A549 (cell line): ENCODE measurements at regions not wholly inside any gene's neighbourhood (a gene's known extent, or its start where the extent isn't known, plus 50 kb on each side); places are given as distances from the start of the nearest gene placed in this dataset.

Experiments used
- BHLHE40 ChIP-seq: IDR thresholded peaks from 2 replicates; pipeline ENCODE4 v1.6.1; 2012; ENCODE audit warnings: low read depth, low read length, inconsistent platforms
- EHF ChIP-seq: fragments of 250-450 bp; sonication (Bioruptor Pico); IDR thresholded peaks from 2 replicates; pipeline ENCODE4 v1.5.0; 2020; ENCODE audit warnings: mild to moderate bottlenecking
- ELK1 ChIP-seq: fragments of 150-350 bp; IDR thresholded peaks from 2 replicates; pipeline ENCODE4 v1.6.1; 2014; ENCODE audit warnings: low read depth, mild to moderate bottlenecking, low read length
- EP300 ChIP-seq, 2 experiments: fragments of >200 bp; sonication (Bioruptor Twin); formaldehyde crosslinking; IDR thresholded peaks; 2 replicates in 1 of 2; 3 replicates in 1 of 2; pipeline ENCODE4 v1.6.1; 2016 to 2017
- PHF8 ChIP-seq: fragments of 200-600 bp; sonication (generic); IDR thresholded peaks from 2 replicates; pipeline ENCODE4 v1.6.1; 2016; ENCODE audit warnings: low read depth, mild to moderate bottlenecking, antibody characterized with exemption, moderate library complexity, borderline replicate concordance
- POLR2A ChIP-seq: IDR thresholded peaks from 2 replicates; pipeline ENCODE4 v1.6.1; 2012; ENCODE audit warnings: mild to moderate bottlenecking, low read length
- RAD21 ChIP-seq, 2 experiments: fragments of >200 bp in 1 of 2; sonication (Bioruptor Twin) in 1 of 2; formaldehyde crosslinking in 1 of 2; IDR thresholded peaks in 1 of 2; conservative IDR thresholded peaks in 1 of 2; 2 replicates in 1 of 2; 3 replicates in 1 of 2; pipeline ENCODE4 v1.6.1; 2012 to 2018; ENCODE audit warnings: inconsistent platforms in 1 of 2
- RNF2 ChIP-seq: fragments of 200-600 bp; sonication (generic); IDR thresholded peaks from 2 replicates; pipeline ENCODE4 v1.6.1; 2016; ENCODE audit warnings: low read depth, mild to moderate bottlenecking, antibody characterized with exemption, moderate library complexity, borderline replicate concordance
- SMC3 ChIP-seq: fragments of >200 bp; sonication (Bioruptor Twin); formaldehyde crosslinking; IDR thresholded peaks from 3 replicates; pipeline ENCODE4 v1.6.1; 2018; ENCODE audit warnings: inconsistent platforms
- SREBF2 ChIP-seq: fragments of 450-650 bp; IDR thresholded peaks from 2 replicates; pipeline ENCODE4 v1.6.1; 2014; ENCODE audit warnings: mild to moderate bottlenecking, moderate library complexity
- USF2 ChIP-seq: fragments of 450-650 bp; IDR thresholded peaks from 2 replicates; pipeline ENCODE4 v1.6.1; 2014; ENCODE audit warnings: antibody characterized with exemption
- ZFP36 ChIP-seq: fragments of 450-650 bp; IDR thresholded peaks from 2 replicates; pipeline ENCODE4 v1.6.1; 2014; ENCODE audit warnings: borderline replicate concordance; ENCODE audit not compliant: partially characterized antibody
- TF ChIP-seq, protein P1 (sequence below): fragments of >200 bp; sonication (Bioruptor Twin); formaldehyde crosslinking; IDR thresholded peaks from 3 replicates; pipeline ENCODE4 v1.5.1; 2016
- TF ChIP-seq, protein P2 (sequence below): IDR thresholded peaks from 2 replicates; pipeline ENCODE4 v1.6.1; 2012

DNA sequence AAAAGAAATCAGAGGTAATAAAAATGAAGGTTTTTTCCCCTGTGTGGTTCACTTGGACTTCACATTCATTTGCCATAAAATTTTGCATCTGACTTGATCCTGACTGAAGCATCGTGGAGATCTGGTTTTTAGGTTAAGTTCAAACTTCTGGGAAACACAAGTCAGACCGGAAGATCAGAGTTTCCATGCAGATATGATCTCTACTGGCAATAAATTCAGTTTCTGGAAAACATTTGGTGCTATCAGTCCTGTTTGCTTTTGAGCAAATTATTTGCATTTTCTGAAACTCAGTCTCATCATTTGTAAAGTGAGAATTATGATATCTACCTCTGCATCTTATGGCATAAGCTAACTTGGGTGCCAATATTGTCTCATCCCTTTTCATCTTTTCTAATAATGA lies 81.3 kb upstream of the KCNMA1 start:
- no peak for TF ChIP-seq EP300 (IDR thresholded peaks at IDR 0.05)
- no peak for TF ChIP-seq ZFP36
- no peak for TF ChIP-seq EHF (CRISPR knock-in tag)
- TF ChIP-seq, protein P1, sequence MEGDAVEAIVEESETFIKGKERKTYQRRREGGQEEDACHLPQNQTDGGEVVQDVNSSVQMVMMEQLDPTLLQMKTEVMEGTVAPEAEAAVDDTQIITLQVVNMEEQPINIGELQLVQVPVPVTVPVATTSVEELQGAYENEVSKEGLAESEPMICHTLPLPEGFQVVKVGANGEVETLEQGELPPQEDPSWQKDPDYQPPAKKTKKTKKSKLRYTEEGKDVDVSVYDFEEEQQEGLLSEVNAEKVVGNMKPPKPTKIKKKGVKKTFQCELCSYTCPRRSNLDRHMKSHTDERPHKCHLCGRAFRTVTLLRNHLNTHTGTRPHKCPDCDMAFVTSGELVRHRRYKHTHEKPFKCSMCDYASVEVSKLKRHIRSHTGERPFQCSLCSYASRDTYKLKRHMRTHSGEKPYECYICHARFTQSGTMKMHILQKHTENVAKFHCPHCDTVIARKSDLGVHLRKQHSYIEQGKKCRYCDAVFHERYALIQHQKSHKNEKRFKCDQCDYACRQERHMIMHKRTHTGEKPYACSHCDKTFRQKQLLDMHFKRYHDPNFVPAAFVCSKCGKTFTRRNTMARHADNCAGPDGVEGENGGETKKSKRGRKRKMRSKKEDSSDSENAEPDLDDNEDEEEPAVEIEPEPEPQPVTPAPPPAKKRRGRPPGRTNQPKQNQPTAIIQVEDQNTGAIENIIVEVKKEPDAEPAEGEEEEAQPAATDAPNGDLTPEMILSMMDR: no peak
- TF ChIP-seq BHLHE40: no peak
- no peak for TF ChIP-seq POLR2A
- TF ChIP-seq ELK1: no peak
- TF ChIP-seq, protein P2, sequence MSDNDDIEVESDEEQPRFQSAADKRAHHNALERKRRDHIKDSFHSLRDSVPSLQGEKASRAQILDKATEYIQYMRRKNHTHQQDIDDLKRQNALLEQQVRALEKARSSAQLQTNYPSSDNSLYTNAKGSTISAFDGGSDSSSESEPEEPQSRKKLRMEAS: no peak
- TF ChIP-seq USF2: no peak
- TF ChIP-seq PHF8: no peak
- TF ChIP-seq RNF2: no peak
- no peak for TF ChIP-seq SMC3
- no peak for TF ChIP-seq RAD21 (conservative IDR thresholded peaks at IDR 0.05 in 1 of 2, IDR thresholded peaks at IDR 0.05 in 1 of 2)
- TF ChIP-seq SREBF2: no peak
